Karpas-422 (cell line): ENCODE measurements at regions not wholly inside any gene's neighbourhood (a gene's known extent, or its start where the extent isn't known, plus 50 kb on each side); places are given as distances from the start of the nearest gene placed in this dataset.

Source experiments
- DNase-seq: peaks from one replicate; pipeline ENCODE4 v3.0.0-alpha.2; 2015
- H2AFZ ChIP-seq: fragments of 200-600 bp; sonication (generic); 2 replicates; pipeline ENCODE4 v1.6.1; 2014; ENCODE audit warnings: antibody characterized with exemption, low read length, mixed read lengths
- H3K27ac ChIP-seq: fragments of 200-600 bp; sonication (generic); 2 replicates; pipeline ENCODE4 v1.5.1; 2014; ENCODE audit warnings: mild to moderate bottlenecking, low read length, moderate library complexity
- H3K27me3 ChIP-seq: fragments of 200-600 bp; sonication (generic); 2 replicates; pipeline ENCODE4 v1.6.1; 2014; ENCODE audit warnings: low read length, mixed read lengths
- H3K36me3 ChIP-seq: fragments of 200-600 bp; sonication (generic); 2 replicates; pipeline ENCODE4 v1.6.1; 2014; ENCODE audit warnings: low read length, mixed read lengths; ENCODE audit not compliant: insufficient read depth
- H3K4me1 ChIP-seq: fragments of 200-600 bp; sonication (generic); 2 replicates; pipeline ENCODE4 v1.6.1; 2014; ENCODE audit warnings: mild to moderate bottlenecking, low read length, mixed read lengths
- H3K4me2 ChIP-seq: fragments of 200-600 bp; sonication (generic); 2 replicates; pipeline ENCODE4 v1.6.1; 2014; ENCODE audit warnings: low read length, low read depth, mild to moderate bottlenecking; ENCODE audit not compliant: poor library complexity, severe bottlenecking
- H3K4me3 ChIP-seq: fragments of 200-600 bp; sonication (generic); 2 replicates; pipeline ENCODE4 v1.5.1; 2014; ENCODE audit warnings: mild to moderate bottlenecking, antibody characterized with exemption, low read length, mixed read lengths
- H3K79me2 ChIP-seq: fragments of 200-600 bp; sonication (generic); 2 replicates; pipeline ENCODE4 v1.6.1; 2014; ENCODE audit warnings: mild to moderate bottlenecking, low read length, mixed read lengths
- H3K9ac ChIP-seq: fragments of 200-600 bp; sonication (generic); 2 replicates; pipeline ENCODE4 v1.6.0; 2014; ENCODE audit warnings: low read length
- H3K9me2 ChIP-seq: fragments of 200-600 bp; sonication (generic), shearing (Covaris generic); replicated peaks from 2 replicates; pipeline ENCODE4 v1.6.0; 2014; ENCODE audit warnings: mild to moderate bottlenecking, low read length, moderate library complexity; ENCODE audit not compliant: insufficient read depth
- H3K9me3 ChIP-seq: fragments of 300-700, 200-600 bp; sonication (generic); 2 replicates; pipeline ENCODE4 v1.6.1; 2014; ENCODE audit warnings: low read length, mixed read lengths
- H4K20me1 ChIP-seq: fragments of 200-600 bp; sonication (generic); 2 replicates; pipeline ENCODE4 v1.6.1; 2014; ENCODE audit warnings: mild to moderate bottlenecking, antibody characterized with exemption, low read length, low read depth; ENCODE audit not compliant: insufficient read depth

GRCh38 chr13:37257051-37257450, 151.6 kb upstream of the CSNK1A1L start:
- no peaks in the 10 kb centered on the region for H3K4me1 ChIP-seq
- H3K9me3 ChIP-seq, result no peaks in the 10 kb centered on the region
- no peak for DNase-seq
- H3K9ac ChIP-seq, result no peak overlapping the region
- H3K79me2 ChIP-seq, result no peaks in the 10 kb centered on the region
- H3K27ac ChIP-seq, result no peak overlapping the region
- H3K27me3 ChIP-seq, result no peaks in the 10 kb centered on the region
- no peak overlapping the region for H3K4me2 ChIP-seq
- H3K4me3 ChIP-seq, result no peak overlapping the region
- no peak overlapping the region for H2AFZ ChIP-seq
- H3K9me2 ChIP-seq, result no peaks in the 10 kb centered on the region
- no peaks in the 10 kb centered on the region for H3K36me3 ChIP-seq
- H4K20me1 ChIP-seq, result no peaks in the 10 kb centered on the region

- no peaks in the 10 kb centered on the region for H4K20me1 ChIP-seq
- H3K4me1 ChIP-seq, result no peaks in the 10 kb centered on the region
- H3K4me3 ChIP-seq, result no peak overlapping the region
- H3K27ac ChIP-seq, result no peak overlapping the region
- no peaks in the 10 kb centered on the region for H3K36me3 ChIP-seq
- H2AFZ ChIP-seq, result no peak overlapping the region
- 0 out of 2 replicates have a peak, but pooled peaks cover 2% of the 10 kb centered on the region for H3K9me2 ChIP-seq
- H3K79me2 ChIP-seq, result no peaks in the 10 kb centered on the region
- no peak overlapping the region for H3K4me2 ChIP-seq
- H3K9ac ChIP-seq, result no peak overlapping the region
- no peak for DNase-seq
- H3K27me3 ChIP-seq, result no peaks in the 10 kb centered on the region
- peaks cover 6% of the 10 kb centered on the region; the same call in 1 of the 2 replicates for H3K9me3 ChIP-seq
Observed at GRCh38 chr13:37241786-37242185, 136.3 kb upstream of the CSNK1A1L start.

DNA sequence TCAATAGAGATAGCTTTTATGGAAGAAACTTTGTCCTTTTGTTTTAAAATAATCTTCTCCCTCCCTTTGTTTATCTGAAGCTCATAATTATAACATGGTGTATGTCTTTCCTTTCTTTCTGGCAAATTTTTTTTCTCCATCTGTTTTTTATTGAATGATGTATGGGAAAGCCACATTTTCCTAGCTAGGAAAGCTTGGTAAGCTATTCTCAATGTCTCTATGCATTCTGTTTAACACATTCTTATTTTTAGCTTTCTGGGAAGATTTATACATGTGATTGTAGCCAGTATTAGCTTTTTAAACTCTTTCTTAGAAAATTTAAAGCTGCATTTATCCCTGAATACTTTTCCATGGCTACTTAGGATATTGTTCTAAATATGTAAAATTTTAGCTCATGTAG, 124.9 kb upstream of the CSNK1A1L start:
- Histone ChIP-seq H3K27ac (no peak overlapping the region), H3K9ac (no peak overlapping the region), H4K20me1 (no peaks in the 10 kb centered on the region), H3K36me3 (no peaks in the 10 kb centered on the region), H3K27me3 (0 out of 2 replicates have a peak, but pooled peaks cover 2% of the 10 kb centered on the region), H3K9me2 (no peaks in the 10 kb centered on the region; the same call in 1 of the 2 replicates), H3K4me3 (no peak overlapping the region), H2AFZ (no peak overlapping the region), H3K9me3 (peaks cover 12% of the 10 kb centered on the region), H3K79me2 (no peaks in the 10 kb centered on the region), H3K4me2 (no peak overlapping the region), H3K4me1 (no peaks in the 10 kb centered on the region)
- DNase-seq, result peak; percentile 33

DNA sequence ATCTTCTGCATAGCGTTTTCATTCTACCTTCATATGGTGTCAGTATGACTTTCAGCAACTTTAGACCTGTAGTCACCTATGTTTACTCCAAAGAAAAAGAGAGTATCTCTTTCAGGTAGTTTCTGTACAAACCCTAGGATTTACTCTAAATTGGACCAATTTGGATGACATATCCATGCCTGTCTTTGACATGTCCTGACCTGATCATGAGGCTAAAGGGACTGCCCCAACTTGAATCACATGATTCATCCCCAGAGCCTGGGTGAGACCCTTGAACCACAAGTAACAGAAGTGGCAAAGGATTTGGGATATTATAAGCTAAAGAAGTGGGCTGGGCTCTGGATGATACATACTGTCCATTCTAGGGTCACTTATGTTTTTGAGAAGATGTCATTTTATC, 124.5 kb upstream of the CSNK1A1L start:
- H3K9ac ChIP-seq, result no peak overlapping the region
- peaks cover 12% of the 10 kb centered on the region for H3K9me3 ChIP-seq
- no peaks in the 10 kb centered on the region for H3K79me2 ChIP-seq
- no peak for DNase-seq
- H3K4me2 ChIP-seq, result no peak overlapping the region
- no peaks in the 10 kb centered on the region for H3K36me3 ChIP-seq
- H2AFZ ChIP-seq, result no peak overlapping the region
- H3K4me3 ChIP-seq, result no peak overlapping the region
- H3K9me2 ChIP-seq, result no peaks in the 10 kb centered on the region; the same call in 1 of the 2 replicates
- no peaks in the 10 kb centered on the region for H3K4me1 ChIP-seq
- 0 out of 2 replicates have a peak, but pooled peaks cover 2% of the 10 kb centered on the region for H3K27me3 ChIP-seq
- H3K27ac ChIP-seq, result no peak overlapping the region
- H4K20me1 ChIP-seq, result no peaks in the 10 kb centered on the region

DNA sequence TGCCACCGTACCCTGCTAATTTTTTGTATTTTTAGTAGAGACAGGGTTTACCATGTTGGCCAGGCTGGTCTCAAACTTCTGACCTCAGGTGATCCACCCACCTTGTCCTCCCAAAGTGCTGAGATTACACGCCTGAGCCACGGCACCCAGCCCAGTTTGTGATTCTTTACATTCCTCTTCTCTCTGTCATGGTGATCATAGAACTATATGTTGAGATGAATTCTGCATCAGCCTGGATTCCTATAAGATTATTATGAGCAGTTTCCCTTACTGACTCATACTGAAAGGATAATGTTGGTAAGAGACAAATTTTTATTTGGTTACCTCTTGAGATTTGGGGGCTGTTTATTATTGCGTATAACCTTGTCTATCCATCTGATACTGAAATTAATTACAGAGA, 121.5 kb upstream of the CSNK1A1L start:
- Histone ChIP-seq H3K27me3 (no peaks in the 10 kb centered on the region), H3K36me3 (no peaks in the 10 kb centered on the region), H3K79me2 (no peaks in the 10 kb centered on the region), H3K4me2 (no peak overlapping the region), H2AFZ (no peak overlapping the region), H4K20me1 (no peaks in the 10 kb centered on the region), H3K27ac (no peak overlapping the region), H3K9me2 (no peaks in the 10 kb centered on the region; the same call in 1 of the 2 replicates), H3K4me1 (no peaks in the 10 kb centered on the region), H3K9me3 (0 out of 2 replicates have a peak, but pooled peaks cover 3% of the 10 kb centered on the region), H3K9ac (no peak overlapping the region), H3K4me3 (no peak overlapping the region)
- no peak for DNase-seq

DNA sequence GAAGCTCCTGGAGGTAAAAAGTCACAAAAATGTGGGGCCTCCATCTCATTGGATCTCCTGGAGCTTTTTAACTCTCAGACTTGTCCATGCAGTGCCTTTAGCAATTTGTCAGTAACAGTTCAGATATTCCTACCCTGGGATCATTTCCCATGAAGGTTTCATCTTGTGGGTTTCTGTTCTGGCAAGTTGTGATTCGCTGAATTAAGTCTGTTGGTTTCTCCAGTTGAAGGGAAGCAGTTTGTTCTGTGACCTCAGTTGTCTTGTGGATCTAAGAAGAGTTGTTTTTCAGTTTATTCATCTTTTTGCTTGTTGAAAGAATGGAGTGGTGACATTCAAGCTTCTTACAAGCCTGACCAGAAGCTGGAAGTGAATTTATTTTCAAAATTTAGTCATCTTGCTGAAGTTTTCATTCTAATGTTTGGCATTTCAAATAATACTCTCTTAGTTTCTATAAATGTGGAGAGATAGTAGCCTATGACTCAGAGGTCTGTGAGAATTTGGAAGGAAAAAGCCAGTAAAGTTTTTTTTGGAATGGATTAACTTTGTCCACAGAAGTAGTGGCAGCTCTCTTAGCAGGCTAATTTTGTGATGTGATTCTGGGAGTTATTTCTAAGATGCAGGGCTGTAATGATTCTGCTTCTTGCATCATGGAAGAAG, 120.1 kb upstream of the CSNK1A1L start:
- no peak for DNase-seq
- Histone ChIP-seq H3K9ac (no peak overlapping the region), H3K9me3 (0 out of 2 replicates have a peak, but pooled peaks cover 3% of the 10 kb centered on the region), H4K20me1 (no peaks in the 10 kb centered on the region), H3K4me2 (no peak overlapping the region), H3K27ac (no peak overlapping the region), H3K79me2 (no peaks in the 10 kb centered on the region), H3K27me3 (no peaks in the 10 kb centered on the region), H3K4me3 (no peak overlapping the region), H3K4me1 (no peaks in the 10 kb centered on the region), H2AFZ (no peak overlapping the region), H3K36me3 (no peaks in the 10 kb centered on the region), H3K9me2 (no peaks in the 10 kb centered on the region; the same call in 1 of the 2 replicates)

DNA sequence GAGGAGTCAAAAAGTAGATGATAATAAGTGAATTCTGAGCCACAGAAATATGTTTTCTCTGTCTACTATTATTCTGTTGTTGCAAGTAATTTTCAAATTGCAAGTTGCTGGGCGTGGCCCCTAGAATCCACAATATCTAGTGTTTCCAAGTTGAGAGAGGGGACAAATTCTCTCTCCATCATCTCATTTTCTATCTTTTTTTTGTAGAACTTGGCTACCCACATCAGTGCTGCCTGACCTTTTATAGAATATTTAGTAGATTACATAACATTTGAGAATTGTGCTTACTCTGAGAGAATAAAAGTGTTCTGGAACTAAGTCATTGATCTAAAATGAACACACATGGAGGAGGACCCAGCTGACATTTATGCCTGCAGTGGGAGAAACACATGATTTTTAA, 110.9 kb upstream of the CSNK1A1L start:
- Histone ChIP-seq H4K20me1 (no peaks in the 10 kb centered on the region), H3K79me2 (no peaks in the 10 kb centered on the region), H3K36me3 (no peaks in the 10 kb centered on the region), H3K4me1 (no peaks in the 10 kb centered on the region), H3K9me3 (no peaks in the 10 kb centered on the region), H3K4me2 (no peak overlapping the region), H2AFZ (no peak overlapping the region), H3K9me2 (no peaks in the 10 kb centered on the region), H3K4me3 (no peak overlapping the region), H3K27ac (no peak overlapping the region), H3K9ac (no peak overlapping the region), H3K27me3 (no peaks in the 10 kb centered on the region)
- DNase-seq, result no peak

DNA sequence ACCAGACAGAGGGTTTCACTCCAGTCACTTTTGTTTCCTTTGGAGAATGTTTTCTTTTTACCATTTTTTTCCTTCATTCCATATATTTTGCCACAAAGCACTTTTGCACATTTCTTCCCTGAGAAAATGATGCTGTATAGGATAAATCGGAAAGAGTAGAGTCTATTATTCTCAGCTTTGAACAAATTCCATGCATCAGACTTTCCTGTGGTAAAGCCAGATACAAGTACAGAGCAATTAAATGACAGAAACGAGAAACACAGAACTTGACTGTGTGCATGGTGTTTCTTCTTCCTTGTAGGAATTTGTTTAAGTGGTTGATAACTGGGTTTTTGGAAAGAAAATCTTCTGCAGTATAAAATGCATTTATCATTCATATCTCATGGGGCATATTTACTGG, 107.4 kb upstream of the CSNK1A1L start:
- no peak for DNase-seq
- H4K20me1 ChIP-seq, result no peaks in the 10 kb centered on the region
- H3K9ac ChIP-seq, result no peak overlapping the region
- no peaks in the 10 kb centered on the region for H3K27me3 ChIP-seq
- H3K4me1 ChIP-seq, result no peaks in the 10 kb centered on the region
- H3K36me3 ChIP-seq, result no peaks in the 10 kb centered on the region
- no peaks in the 10 kb centered on the region for H3K9me3 ChIP-seq
- no peak overlapping the region for H2AFZ ChIP-seq
- H3K9me2 ChIP-seq, result no peaks in the 10 kb centered on the region
- no peaks in the 10 kb centered on the region for H3K79me2 ChIP-seq
- H3K27ac ChIP-seq, result no peak overlapping the region
- H3K4me2 ChIP-seq, result no peak overlapping the region
- H3K4me3 ChIP-seq, result no peak overlapping the region
